ENCODE measurements at regions not wholly inside any gene's neighbourhood (a gene's known extent, or its start where the extent isn't known, plus 50 kb on each side); places are given as distances from the start of the nearest gene placed in this dataset.

DNA sequence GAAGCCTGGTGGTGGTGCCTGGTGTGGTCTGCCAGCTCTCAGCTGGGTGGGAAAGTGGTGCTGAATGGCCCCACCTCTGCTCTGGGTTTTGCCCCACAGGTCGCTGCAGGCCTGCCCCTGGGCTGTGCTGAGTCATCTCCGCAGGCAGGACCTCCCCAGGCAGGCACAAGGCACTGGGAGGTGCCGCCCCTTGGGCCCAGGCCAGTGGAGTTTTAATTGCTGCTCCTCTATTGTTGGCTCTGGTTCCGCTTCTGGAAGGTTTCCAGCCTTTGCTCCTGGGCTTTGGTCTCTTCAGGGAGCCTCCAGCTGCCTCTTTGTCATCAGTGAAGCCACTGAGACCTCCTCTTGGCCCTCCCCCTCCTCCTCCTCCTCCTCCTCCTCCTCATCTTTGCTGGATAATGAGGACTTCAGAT is 180.3 kb upstream of the GRB10 start:
- no peaks in the 10 kb centered on the region for H3K4me1 Mint-ChIP-seq
- H3K9me3 ChIP-seq (ENCODE audit: control insufficient read depth, low read length, poor library complexity, severe bottlenecking) = no peaks in the 10 kb centered on the region
- H3K36me3 Mint-ChIP-seq (ENCODE audit: low read depth) = no peaks in the 10 kb centered on the region
- H3K4me3 Mint-ChIP-seq = no peak overlapping the region
- ATAC-seq (peak; percentile 14), DNase-seq (no peak)
- peaks cover 22% of the 10 kb centered on the region for H3K27me3 Mint-ChIP-seq
- no peak overlapping the region for H3K27ac Mint-ChIP-seq

DNA sequence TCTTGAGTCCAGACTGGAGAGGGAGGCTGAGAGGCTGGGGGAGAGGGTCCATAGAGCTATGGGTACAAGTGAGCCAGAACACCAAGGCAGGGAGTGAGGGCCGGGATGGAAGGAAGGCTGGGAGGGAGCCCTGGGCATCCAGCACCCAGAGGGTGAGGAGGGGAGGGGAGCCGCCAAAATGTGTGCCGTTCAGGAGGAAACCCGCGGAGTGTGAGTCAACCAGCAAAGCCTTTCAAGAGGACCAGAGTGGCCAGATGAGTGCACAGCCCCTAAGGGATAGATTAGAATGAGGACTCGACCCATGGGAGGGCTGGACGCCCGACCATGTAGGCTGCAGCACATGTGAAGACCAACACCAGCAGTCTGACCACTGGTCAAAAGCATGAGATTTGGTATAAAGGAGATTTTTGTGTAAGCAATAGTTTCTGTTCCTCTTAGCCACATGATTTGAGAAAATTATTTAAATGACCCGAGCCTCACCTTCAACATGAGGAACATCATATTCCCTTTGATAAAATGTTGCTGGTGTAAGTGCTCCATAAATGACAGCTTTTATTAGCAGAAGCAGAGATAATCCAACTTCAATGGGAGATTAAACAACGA is 179.7 kb upstream of the GRB10 start:
- H3K27ac Mint-ChIP-seq = no peak overlapping the region
- no peaks in the 10 kb centered on the region for H3K4me1 Mint-ChIP-seq
- H3K27me3 Mint-ChIP-seq = peaks cover 22% of the 10 kb centered on the region
- H3K36me3 Mint-ChIP-seq (ENCODE audit: low read depth) = no peaks in the 10 kb centered on the region
- ATAC-seq (no peak), DNase-seq (no peak)
- H3K4me3 Mint-ChIP-seq = no peak overlapping the region
- H3K9me3 ChIP-seq (ENCODE audit: control insufficient read depth, low read length, poor library complexity, severe bottlenecking) = no peaks in the 10 kb centered on the region

DNA sequence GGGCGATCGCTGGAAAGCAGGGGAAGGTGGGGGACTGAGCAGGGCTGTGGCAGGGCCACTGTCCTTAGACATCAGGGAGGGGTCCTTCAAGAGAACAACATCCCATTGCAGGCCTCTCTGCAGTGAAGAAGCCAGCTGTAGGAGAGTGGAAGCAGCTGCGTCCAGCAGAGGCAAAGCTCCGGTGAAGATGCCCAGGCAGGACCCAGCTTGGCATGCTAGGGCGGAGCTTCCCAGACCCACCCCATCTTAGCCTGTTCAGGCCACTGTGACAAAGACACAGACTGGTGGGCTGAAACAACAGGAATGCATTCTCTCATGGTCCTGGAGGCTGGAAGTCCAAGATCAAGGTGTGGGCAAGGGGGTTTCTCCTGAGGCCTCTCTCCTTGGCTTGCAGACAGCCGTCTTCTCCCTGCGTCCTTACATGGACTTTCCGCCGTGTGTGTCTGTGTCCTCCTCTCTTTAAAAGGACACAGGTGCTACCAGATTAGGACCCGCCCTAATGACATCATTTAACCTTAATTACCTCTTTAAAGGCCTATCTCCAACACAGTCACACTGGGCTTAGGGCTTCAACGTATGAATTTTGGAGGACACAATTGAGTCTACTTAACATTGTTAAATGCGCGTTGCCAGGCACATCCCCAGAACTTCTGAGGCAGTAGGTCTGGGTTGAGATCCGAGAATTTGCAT is 178.1 kb upstream of the GRB10 start:
- Mint-ChIP-seq H3K36me3 (ENCODE audit: low read depth) (no peaks in the 10 kb centered on the region), H3K27me3 (peaks cover 25% of the 10 kb centered on the region), H3K4me1 (no peaks in the 10 kb centered on the region), H3K27ac (no peak overlapping the region), H3K4me3 (no peak overlapping the region)
- DNase-seq = no peak
- H3K9me3 ChIP-seq (ENCODE audit: control insufficient read depth, low read length, poor library complexity, severe bottlenecking) = no peaks in the 10 kb centered on the region
- no peak for ATAC-seq

DNA sequence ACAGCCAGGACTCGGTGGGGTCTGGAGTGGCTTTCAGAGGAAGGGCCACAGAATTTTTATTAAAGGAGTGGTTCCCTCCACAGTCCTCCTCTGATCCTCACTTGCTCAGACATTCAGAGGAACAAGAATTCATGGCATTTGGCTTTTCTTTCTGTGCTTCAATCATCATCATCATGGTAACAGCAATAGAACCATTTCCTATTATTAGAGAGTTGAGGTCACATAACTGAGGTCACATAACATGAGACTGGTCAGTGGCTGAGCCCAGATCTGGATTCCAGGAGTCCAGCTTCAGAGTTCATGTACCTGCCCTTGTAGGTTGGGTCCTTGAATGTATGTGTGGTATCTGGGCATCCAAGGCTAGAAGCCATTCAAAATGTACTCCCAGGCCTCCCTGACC is 177.3 kb upstream of the GRB10 start:
- Mint-ChIP-seq H3K27me3 (peaks cover 27% of the 10 kb centered on the region), H3K36me3 (ENCODE audit: low read depth) (no peaks in the 10 kb centered on the region), H3K27ac (no peak overlapping the region), H3K4me3 (no peak overlapping the region), H3K4me1 (no peaks in the 10 kb centered on the region)
- ATAC-seq = no peak
- no peak for DNase-seq
- H3K9me3 ChIP-seq (ENCODE audit: control insufficient read depth, low read length, poor library complexity, severe bottlenecking) = no peaks in the 10 kb centered on the region

DNA sequence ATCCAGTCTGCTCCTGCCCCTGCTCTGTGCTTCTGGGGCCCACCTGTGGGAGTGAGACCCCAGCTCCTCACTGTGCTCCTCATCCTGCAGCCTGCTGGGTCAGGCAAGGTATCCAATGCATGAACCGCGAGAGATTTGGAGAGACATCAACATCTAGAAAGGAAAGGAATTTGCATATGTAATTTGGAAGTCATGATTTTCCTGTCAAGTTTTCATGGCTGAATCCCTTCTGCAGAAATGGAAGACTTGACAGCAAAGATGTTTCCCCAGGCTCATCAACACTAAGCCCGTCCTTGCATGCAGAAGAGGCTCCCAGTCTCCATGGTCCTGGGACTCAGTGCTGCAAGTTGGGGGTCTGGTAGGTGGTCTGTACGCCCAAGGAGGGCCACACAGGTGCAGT is 176.9 kb upstream of the GRB10 start:
- H3K4me3 Mint-ChIP-seq = no peak overlapping the region
- no peak overlapping the region for H3K27ac Mint-ChIP-seq
- no peak for ATAC-seq
- no peaks in the 10 kb centered on the region for H3K4me1 Mint-ChIP-seq
- no peaks in the 10 kb centered on the region for H3K36me3 Mint-ChIP-seq (ENCODE audit: low read depth)
- H3K27me3 Mint-ChIP-seq = peaks cover 27% of the 10 kb centered on the region
- no peak for DNase-seq
- no peaks in the 10 kb centered on the region for H3K9me3 ChIP-seq (ENCODE audit: control insufficient read depth, low read length, poor library complexity, severe bottlenecking)

DNA sequence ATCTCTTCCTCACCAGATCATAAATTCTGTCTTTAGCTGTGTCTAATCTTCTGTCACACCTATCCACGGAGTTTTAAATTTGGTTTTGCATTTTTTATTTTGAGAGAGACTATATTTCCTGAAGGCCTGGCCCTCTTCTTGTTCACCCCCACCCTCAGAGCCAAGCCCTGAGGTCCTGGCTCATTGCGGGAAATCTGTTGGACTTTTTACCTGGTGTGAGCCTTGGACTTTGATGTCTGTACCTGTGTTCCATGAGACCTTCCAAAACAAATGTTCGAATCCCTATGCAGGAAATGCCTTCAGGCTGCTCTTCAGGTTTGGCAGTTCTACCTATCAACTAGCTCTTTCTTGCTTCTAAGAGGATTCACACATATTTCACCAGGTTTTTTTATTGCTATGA is 175.2 kb upstream of the GRB10 start:
- peaks cover 27% of the 10 kb centered on the region for H3K27me3 Mint-ChIP-seq
- ATAC-seq = no peak
- no peak overlapping the region for H3K4me3 Mint-ChIP-seq

DNA sequence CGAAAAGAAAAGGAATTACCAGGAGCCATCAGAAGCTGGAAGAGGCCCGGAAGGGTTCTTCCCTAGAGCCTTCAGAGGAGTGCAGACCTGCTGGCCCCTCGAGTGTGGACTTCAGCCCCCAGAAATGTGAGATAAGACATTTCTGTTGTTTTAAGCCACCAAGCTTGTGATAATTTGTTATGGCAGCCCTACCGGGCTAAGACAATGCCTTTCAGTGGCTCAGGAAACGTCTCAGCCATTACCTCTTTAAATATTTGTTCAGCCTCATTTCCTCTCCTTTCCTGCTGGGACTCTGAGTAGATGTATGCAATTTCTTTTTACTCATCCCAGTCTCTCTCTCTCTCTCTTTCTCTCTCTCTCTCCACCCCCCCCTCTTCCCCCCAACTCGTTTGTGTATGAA is 174.7 kb upstream of the GRB10 start:
- Mint-ChIP-seq H3K4me3 (no peak overlapping the region), H3K4me1 (no peaks in the 10 kb centered on the region), H3K36me3 (ENCODE audit: low read depth) (no peaks in the 10 kb centered on the region), H3K27ac (no peak overlapping the region), H3K27me3 (peaks cover 27% of the 10 kb centered on the region)
- no peak for DNase-seq
- H3K9me3 ChIP-seq (ENCODE audit: control insufficient read depth, low read length, poor library complexity, severe bottlenecking) = no peaks in the 10 kb centered on the region
- no peak for ATAC-seq

More for the DNA sequence above, 175.2 kb upstream of the GRB10 start:
- Mint-ChIP-seq H3K4me1 (no peaks in the 10 kb centered on the region), H3K36me3 (ENCODE audit: low read depth) (no peaks in the 10 kb centered on the region), H3K27ac (no peak overlapping the region)
- no peaks in the 10 kb centered on the region for H3K9me3 ChIP-seq (ENCODE audit: control insufficient read depth, low read length, poor library complexity, severe bottlenecking)
- DNase-seq = no peak

DNA sequence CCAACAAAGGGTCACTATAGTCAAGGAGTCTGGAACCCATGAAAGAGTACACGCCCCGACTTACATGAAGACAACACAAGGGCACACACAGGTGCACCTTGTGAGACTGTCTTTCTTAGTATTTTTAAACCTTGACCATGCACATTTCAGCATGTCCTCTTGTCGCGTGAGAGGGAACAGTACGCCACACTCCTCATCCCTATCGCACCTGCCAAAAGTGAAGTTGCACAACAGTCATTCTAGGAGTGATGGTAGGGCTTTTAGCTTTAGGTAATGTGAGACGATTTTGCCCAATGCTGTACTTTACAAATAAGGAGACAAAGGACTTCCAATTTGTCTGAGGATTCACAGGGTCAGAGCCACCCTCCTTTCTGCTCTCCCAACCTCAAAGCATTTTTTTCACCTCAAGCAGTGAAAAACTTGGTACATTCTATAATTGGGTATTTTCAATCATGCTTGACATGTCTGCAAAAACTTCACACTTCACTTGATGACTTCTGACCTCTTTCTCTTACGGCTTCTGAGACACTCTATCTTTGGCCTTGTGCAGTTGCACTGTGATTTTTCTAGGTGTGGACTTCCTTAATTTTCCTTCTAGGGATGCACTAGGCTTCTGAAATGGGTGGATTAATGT is 173.9 kb upstream of the GRB10 start:
- Mint-ChIP-seq H3K4me1 (no peaks in the 10 kb centered on the region), H3K27ac (no peak overlapping the region), H3K27me3 (peaks cover 27% of the 10 kb centered on the region), H3K36me3 (ENCODE audit: low read depth) (no peaks in the 10 kb centered on the region), H3K4me3 (no peak overlapping the region)
- ATAC-seq (no peak), DNase-seq (no peak)
- no peaks in the 10 kb centered on the region for H3K9me3 ChIP-seq (ENCODE audit: control insufficient read depth, low read length, poor library complexity, severe bottlenecking)

DNA sequence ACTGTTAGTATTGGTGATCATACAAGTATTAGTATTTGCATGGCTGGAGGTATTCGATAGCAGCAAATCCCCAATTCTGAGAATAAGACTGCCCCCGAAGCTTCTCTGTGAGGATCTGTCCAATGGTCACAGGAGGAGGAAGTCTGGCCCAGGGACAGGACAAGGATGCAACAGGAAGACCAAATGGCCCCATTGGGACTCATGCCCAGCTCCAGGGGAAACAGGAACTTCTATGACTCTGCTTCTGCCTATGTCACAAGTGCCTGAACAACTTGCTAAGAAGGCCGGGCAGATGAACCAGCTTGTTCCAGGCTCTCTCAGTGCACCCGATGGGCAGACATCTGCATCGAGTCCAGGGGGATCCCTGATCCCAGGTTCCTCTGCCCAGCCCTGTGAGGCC is 172.0 kb upstream of the GRB10 start:
- ATAC-seq = no peak
- Mint-ChIP-seq H3K4me3 (no peak overlapping the region), H3K27me3 (peaks cover 17% of the 10 kb centered on the region), H3K27ac (no peak overlapping the region), H3K36me3 (ENCODE audit: low read depth) (no peaks in the 10 kb centered on the region), H3K4me1 (no peaks in the 10 kb centered on the region)
- no peak for DNase-seq
- no peaks in the 10 kb centered on the region for H3K9me3 ChIP-seq (ENCODE audit: control insufficient read depth, low read length, poor library complexity, severe bottlenecking)

DNA sequence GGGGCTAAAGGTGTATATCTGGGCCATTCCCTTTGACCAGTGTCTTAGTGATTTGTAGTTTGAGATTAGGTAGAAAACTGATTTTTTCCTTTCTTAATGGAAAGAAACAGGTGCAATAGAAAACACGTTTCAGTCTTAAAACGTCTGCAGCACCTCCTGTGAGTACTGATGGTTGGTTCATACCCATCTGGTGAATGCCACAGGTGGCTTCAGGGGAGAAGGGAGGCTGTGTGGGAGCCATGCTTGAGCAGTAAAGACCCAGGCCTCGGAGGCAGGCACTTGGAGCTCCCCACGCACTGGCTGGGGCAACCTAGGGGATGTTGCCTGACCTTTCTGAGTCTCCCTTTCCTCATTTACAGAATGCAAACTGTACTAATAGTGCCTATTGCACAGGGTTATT is 171.5 kb upstream of the GRB10 start:
- Mint-ChIP-seq H3K27me3 (peaks cover 13% of the 10 kb centered on the region), H3K36me3 (ENCODE audit: low read depth) (no peaks in the 10 kb centered on the region), H3K27ac (no peak overlapping the region), H3K4me1 (no peaks in the 10 kb centered on the region), H3K4me3 (no peak overlapping the region)
- DNase-seq (no peak), ATAC-seq (no peak)
- no peaks in the 10 kb centered on the region for H3K9me3 ChIP-seq (ENCODE audit: control insufficient read depth, low read length, poor library complexity, severe bottlenecking)

DNA sequence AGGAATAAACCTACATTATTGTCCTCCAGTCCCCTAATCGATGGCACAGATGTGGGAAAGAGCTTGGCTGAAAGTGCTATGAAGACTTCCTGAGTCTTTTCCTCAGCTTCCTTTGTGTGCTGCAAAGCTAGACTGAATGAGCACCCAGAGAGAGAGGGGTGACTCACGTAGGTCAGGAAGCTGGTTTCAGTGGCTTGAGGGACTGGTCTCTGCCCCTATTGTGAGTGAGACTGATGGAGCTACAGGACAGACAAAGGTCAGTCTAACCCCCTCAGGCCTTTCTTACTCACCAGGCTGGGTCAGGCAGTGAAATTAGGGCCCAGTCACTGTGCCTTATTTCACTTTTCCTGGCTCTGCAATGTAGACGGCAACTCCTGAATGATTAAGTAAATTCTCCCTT is 171.1 kb upstream of the GRB10 start:
- no peak for ATAC-seq
- no peaks in the 10 kb centered on the region for H3K9me3 ChIP-seq (ENCODE audit: control insufficient read depth, low read length, poor library complexity, severe bottlenecking)
- peaks cover 11% of the 10 kb centered on the region for H3K27me3 Mint-ChIP-seq
- H3K4me3 Mint-ChIP-seq = no peak overlapping the region
- no peaks in the 10 kb centered on the region for H3K4me1 Mint-ChIP-seq
- H3K36me3 Mint-ChIP-seq (ENCODE audit: low read depth) = no peaks in the 10 kb centered on the region
- no peak for DNase-seq
- H3K27ac Mint-ChIP-seq = no peak overlapping the region

DNA sequence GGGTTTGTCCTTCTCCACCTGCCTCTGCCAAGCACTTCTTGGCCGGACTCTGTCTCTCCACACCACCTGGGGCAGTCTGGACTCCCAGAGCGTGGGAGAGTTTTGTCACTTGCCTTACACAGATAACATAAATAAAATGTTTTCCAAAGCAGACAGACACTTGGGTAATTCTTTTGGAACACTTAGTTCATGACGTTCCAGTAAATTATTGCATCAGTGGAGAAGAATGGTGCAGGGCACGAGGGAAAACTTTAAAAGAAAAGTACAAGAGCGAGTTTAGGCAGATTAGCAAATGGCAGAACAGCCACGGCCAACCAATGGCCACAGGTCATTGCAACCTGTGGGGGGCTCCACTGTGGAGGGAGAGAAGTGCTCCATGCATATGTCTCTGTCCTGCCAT is 170.6 kb upstream of the GRB10 start:
- Mint-ChIP-seq H3K27me3 (peaks cover 6% of the 10 kb centered on the region), H3K4me3 (no peak overlapping the region), H3K36me3 (ENCODE audit: low read depth) (no peaks in the 10 kb centered on the region), H3K4me1 (no peaks in the 10 kb centered on the region), H3K27ac (no peak overlapping the region)
- ATAC-seq (no peak), DNase-seq (no peak)
- H3K9me3 ChIP-seq (ENCODE audit: control insufficient read depth, low read length, poor library complexity, severe bottlenecking) = no peaks in the 10 kb centered on the region

DNA sequence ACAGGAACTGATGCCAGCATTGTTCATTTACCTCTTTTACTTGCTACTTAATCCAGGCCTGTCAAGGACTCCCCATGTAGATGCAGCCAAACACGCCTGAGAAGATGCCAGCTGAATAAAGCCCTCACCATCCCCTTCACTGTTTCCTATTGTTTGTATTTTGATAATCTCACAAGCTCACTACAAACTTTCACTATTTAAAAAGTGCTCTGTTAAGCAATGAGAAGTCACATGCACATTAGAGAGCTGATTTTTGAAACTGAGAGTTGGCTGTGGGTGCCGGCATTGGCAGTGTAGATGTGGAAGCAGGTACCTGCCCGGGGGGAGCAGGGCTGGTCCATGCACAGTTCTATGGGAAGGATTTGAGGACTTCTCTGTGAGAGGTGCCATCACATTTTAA is 169.8 kb upstream of the GRB10 start:
- Mint-ChIP-seq H3K4me3 (no peak overlapping the region), H3K27me3 (peaks cover 5% of the 10 kb centered on the region), H3K36me3 (ENCODE audit: low read depth) (no peaks in the 10 kb centered on the region), H3K4me1 (no peaks in the 10 kb centered on the region), H3K27ac (no peak overlapping the region)
- ATAC-seq = no peak
- no peak for DNase-seq
- H3K9me3 ChIP-seq (ENCODE audit: control insufficient read depth, low read length, poor library complexity, severe bottlenecking) = no peaks in the 10 kb centered on the region

DNA sequence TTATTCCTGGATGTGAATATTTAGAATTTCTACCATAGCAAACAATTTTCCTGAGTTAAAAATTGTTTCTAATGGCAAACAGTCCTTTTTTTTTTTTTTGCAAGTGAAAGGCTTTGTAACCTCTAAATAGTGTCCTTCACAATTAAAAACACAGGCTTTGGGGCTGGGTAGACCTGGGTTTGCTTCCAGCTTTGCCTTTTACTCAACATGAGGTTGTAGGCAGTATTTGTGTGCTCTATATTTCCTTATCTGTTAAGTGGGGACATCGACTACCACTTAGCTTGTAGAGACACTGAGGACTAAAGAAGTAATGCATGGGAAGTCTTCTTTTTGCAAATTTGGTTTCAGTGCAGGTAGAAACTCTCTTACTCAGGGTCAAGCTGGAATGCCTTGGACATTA is 169.4 kb upstream of the GRB10 start:
- ATAC-seq = no peak
- H3K27me3 Mint-ChIP-seq = peaks cover 5% of the 10 kb centered on the region
- H3K4me3 Mint-ChIP-seq = no peak overlapping the region
- no peaks in the 10 kb centered on the region for H3K9me3 ChIP-seq (ENCODE audit: control insufficient read depth, low read length, poor library complexity, severe bottlenecking)
- H3K36me3 Mint-ChIP-seq (ENCODE audit: low read depth) = no peaks in the 10 kb centered on the region
- no peak for DNase-seq
- no peaks in the 10 kb centered on the region for H3K4me1 Mint-ChIP-seq
- no peak overlapping the region for H3K27ac Mint-ChIP-seq

Measured in T-helper 17 cell (primary cell).